T47D (cell line): ENCODE measurements at regions not wholly inside any gene's neighbourhood (a gene's known extent, or its start where the extent isn't known, plus 50 kb on each side); places are given as distances from the start of the nearest gene placed in this dataset.
A peak's percentile ranks its signal among the peaks of the same experiment; 100 is the strongest.
"Not testable (repeated sequence)": the region's sequence is repeated elsewhere in the genome, so short reads cannot be mapped to it uniquely, and the experiment has no call there.

ENCODE experiments used
- DNase-seq, 2 experiments: peaks; one replicate each; pipeline versions ENCODE4 v3.0.0 to v3.0.0-alpha.2; 2011 to 2012; ENCODE audit warnings: low read depth in 1 of 2, low spot score in 1 of 2
- JUND ChIP-seq: IDR thresholded peaks from 2 replicates; pipeline ENCODE4 v1.6.1; 2012; ENCODE audit warnings: low read depth
- in situ Hi-C: cut with HindIII; loops from 2 replicates; pipeline ENCODE4 v1.10.0; 2016; ENCODE audit warnings: low sequenced_read_pairs, low pct_unique_long_range_greater_than_20kb

GRCh38 chr12:124087266-124088051 is 114.4 kb downstream of the ZNF664 start:
- in situ Hi-C loops: no loop called here
- DNase-seq: no peak
- TF ChIP-seq JUND: no peak

DNA sequence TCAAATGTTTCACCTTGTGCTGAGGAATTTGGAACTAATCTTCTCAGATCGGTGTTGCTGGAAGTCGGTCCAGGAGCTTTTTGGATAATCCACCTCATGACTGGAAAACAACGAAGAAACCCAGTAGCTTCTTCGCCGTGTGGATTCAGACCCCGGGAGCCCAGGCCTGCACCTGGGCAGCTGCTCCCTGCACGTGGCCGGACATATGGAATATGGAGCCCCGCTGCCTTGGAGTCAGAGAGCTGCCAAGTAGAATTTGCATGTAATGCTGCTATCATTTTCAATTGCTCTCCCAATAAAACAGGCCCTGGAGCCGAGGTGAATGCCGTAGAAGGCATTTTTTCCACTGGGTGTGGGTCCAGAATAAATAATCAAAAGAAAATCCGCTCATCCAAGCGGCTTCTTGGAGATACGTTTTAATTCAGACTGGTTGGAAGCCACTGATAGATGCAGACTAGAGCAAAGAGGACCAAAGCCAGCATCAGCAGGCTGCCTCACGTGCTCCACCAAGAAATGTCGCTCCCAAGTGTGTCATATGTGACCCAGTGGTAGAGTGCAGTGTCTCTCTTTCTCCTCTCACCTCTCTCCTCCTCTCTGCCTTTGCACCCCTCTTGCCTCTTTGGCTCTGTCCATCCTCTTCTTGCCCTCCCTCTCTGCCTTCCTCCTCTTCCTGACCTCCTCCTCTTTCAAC is 115.3 kb downstream of the ZNF664 start:
- TF ChIP-seq JUND: no peak
- no peak for DNase-seq
- in situ Hi-C loops: no loop called here

- in situ Hi-C loops: not testable (repeated sequence)
- DNase-seq: peak; percentile 43 to 52
These were observed 116.3 kb downstream of the ZNF664 start for GRCh38 chr12:124089181-124089914.

- in situ Hi-C loops: no loop called here
- TF ChIP-seq JUND: no peak
- DNase-seq: no peak
These were observed 118.8 kb downstream of the ZNF664 start for GRCh38 chr12:124091835-124092234.

DNA sequence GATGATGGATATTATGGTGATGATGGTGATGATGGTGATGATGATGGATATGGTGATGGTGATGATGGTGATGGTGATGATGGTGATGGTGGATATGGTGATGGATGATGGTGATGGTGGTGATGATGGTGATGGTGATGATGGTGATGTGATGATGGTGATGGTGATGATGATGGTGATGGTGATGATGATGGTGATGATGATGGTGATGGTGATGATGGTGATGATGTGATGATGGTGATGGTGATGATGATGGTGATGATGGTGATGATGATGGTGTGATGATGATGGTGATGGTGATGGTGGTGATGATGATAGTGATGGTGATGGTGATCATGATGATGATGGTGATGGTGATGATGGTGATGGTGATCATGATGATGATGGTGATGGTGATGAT is 119.5 kb downstream of the ZNF664 start:
- in situ Hi-C loops, DNase-seq: not testable (repeated sequence)

GRCh38 chr12:124093297-124093696 is 120.3 kb downstream of the ZNF664 start:
- DNase-seq: no peak
- TF ChIP-seq JUND: no peak
- in situ Hi-C loops: no loop called here

DNA sequence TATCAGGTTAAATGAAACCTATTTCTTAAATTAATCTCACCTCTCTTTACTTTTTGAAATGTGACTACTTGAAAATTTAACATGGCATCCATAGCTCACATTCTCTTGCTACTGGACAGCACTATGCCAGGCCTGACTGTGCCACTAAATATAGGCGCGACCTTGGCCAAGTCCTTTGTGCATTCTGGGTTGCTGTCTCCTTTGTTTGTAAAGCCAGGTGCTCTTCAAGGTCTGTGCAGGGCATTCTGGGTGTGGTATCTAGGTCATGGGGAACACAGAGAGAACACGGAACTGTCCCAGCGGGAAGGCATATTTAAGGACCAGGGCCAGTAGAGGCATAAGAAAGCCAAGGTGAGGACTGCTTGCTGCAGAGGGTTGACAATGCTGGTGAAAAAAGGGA is 121.2 kb downstream of the ZNF664 start:
- in situ Hi-C loops: no loop called here
- DNase-seq: no peak
- TF ChIP-seq JUND: no peak

- no peak for TF ChIP-seq JUND
- no peak for DNase-seq
- in situ Hi-C loops: no loop called here
These were observed 121.7 kb downstream of the ZNF664 start for GRCh38 chr12:124094733-124095132.

GRCh38 chr12:124096109-124096508 is 123.1 kb downstream of the ZNF664 start:
- no peak for TF ChIP-seq JUND
- DNase-seq: no peak
- in situ Hi-C loops: no loop called here

GRCh38 chr12:124096869-124097434 is 123.9 kb downstream of the ZNF664 start:
- in situ Hi-C loops: no loop called here

GRCh38 chr12:124097701-124098100 is 124.7 kb downstream of the ZNF664 start:
- no peak for DNase-seq
- in situ Hi-C loops: no loop called here
- no peak for TF ChIP-seq JUND

More at GRCh38 chr12:124096869-124097434, 123.9 kb downstream of the ZNF664 start:
- no peak for TF ChIP-seq JUND
- DNase-seq: no peak

DNA sequence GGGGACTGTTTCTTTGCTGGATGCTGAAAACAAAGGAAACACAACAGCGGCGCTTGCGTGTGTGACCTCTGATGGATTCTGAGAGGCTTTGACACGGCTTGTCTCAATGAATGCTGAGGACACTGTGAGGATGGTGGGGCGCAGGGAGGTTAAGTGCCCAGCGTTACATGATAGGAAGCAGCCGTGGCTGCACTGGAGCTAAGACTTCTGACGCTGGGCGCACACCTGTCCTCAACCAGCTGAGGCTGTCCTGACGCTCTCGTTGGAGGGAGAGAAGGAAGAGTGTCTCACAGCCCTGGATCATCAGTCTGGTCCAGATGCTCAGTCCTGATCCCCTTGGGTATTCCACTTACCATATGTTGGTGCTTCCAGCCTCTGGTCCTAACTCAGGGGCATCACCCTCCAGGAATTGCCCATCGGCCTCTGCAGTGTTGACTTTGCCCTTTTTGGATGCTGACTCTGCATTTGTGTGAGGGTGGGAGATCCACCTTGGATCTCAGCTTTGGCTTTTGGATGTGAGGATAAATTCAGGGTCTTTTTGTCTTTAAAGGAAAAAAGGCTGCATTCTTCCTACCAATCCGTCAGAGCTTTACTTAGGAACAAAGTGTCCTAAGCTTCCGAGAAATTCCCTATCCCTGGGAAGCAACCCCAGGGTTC is 125.2 kb downstream of the ZNF664 start:
- in situ Hi-C loops: no loop called here
- no peak for TF ChIP-seq JUND
- no peak for DNase-seq

- in situ Hi-C loops: no loop called here
- no peak for TF ChIP-seq JUND
- DNase-seq: no peak
These were observed 125.9 kb downstream of the ZNF664 start for GRCh38 chr12:124098887-124099286.
